H9 (cell line): ENCODE measurements at regions not wholly inside any gene's neighbourhood (a gene's known extent, or its start where the extent isn't known, plus 50 kb on each side); places are given as distances from the start of the nearest gene placed in this dataset.

Source experiments
- DNase-seq: peaks from one replicate; pipeline ENCODE4 v3.0.0-alpha.2; 2017
- H2AFZ ChIP-seq: one replicate; pipeline ENCODE4 v1.6.1; 2013; ENCODE audit warnings: mild to moderate bottlenecking, low read length, control low read depth, moderate library complexity
- H2AK5ac ChIP-seq: 2 replicates; pipeline ENCODE4 v1.6.1; 2013; ENCODE audit warnings: low read length, control low read depth, mixed read lengths; ENCODE audit not compliant: insufficient read length
- H2BK120ac ChIP-seq: one replicate; pipeline ENCODE4 v1.6.1; 2013; ENCODE audit warnings: low read depth, mild to moderate bottlenecking, low read length, control low read depth, inconsistent platforms; ENCODE audit not compliant: poor library complexity, severe bottlenecking
- H2BK12ac ChIP-seq: 2 replicates; pipeline ENCODE4 v1.6.1; 2013; ENCODE audit warnings: low read length, control low read depth, mixed read lengths, low read depth; ENCODE audit not compliant: insufficient read length
- H2BK15ac ChIP-seq: 2 replicates; pipeline ENCODE4 v1.6.1; 2013; ENCODE audit warnings: low read depth, low read length, control low read depth
- H2BK20ac ChIP-seq: one replicate; pipeline ENCODE4 v1.6.1; 2013; ENCODE audit warnings: low read depth, mild to moderate bottlenecking, low read length, control low read depth, inconsistent platforms; ENCODE audit not compliant: poor library complexity, severe bottlenecking
- H2BK5ac ChIP-seq: 2 replicates; pipeline ENCODE4 v1.6.1; 2013; ENCODE audit warnings: low read length, control low read depth, mixed read lengths; ENCODE audit not compliant: insufficient read length
- H3K14ac ChIP-seq: 2 replicates; pipeline ENCODE4 v1.6.1; 2013; ENCODE audit warnings: low read length, control low read depth; ENCODE audit not compliant: insufficient read depth
- H3K18ac ChIP-seq: 2 replicates; pipeline ENCODE4 v1.6.1; 2013; ENCODE audit warnings: low read depth, mild to moderate bottlenecking, mixed read lengths, low read length, control low read depth; ENCODE audit not compliant: insufficient read length
- H3K23ac ChIP-seq: 2 replicates; pipeline ENCODE4 v1.6.1; 2013; ENCODE audit warnings: low read length, control low read depth, mixed read lengths, low read depth; ENCODE audit not compliant: insufficient read length
- H3K23me2 ChIP-seq: 2 replicates; pipeline ENCODE4 v1.6.1; 2013; ENCODE audit warnings: low read depth, mild to moderate bottlenecking, mixed read lengths, low read length, control low read depth; ENCODE audit not compliant: insufficient read length, poor library complexity, severe bottlenecking
- H3K27ac ChIP-seq: 2 replicates; pipeline ENCODE4 v1.5.1; 2013; ENCODE audit warnings: low read length, control low read depth, mixed read lengths, low read depth; ENCODE audit not compliant: insufficient read length
- H3K27me3 ChIP-seq: 2 replicates; pipeline ENCODE4 v1.6.1; 2013; ENCODE audit warnings: low read length, control low read depth, inconsistent platforms; ENCODE audit not compliant: insufficient read depth
- H3K4ac ChIP-seq: 2 replicates; pipeline ENCODE4 v1.6.1; 2013; ENCODE audit warnings: low read depth, mild to moderate bottlenecking, control low read depth, inconsistent platforms, low read length, moderate library complexity
- H3K4me1 ChIP-seq: 2 replicates; pipeline ENCODE4 v1.6.1; 2013; ENCODE audit warnings: low read length, control low read depth, inconsistent platforms; ENCODE audit not compliant: insufficient read depth
- H3K4me2 ChIP-seq: 2 replicates; pipeline ENCODE4 v1.6.1; 2013; ENCODE audit warnings: low read length, control low read depth, mixed read lengths; ENCODE audit not compliant: insufficient read length, insufficient read depth
- H3K56ac ChIP-seq: 2 replicates; pipeline ENCODE4 v1.6.1; 2013; ENCODE audit warnings: low read depth, mild to moderate bottlenecking, mixed read lengths, low read length, control low read depth; ENCODE audit not compliant: insufficient read length
- H3K79me1 ChIP-seq: 2 replicates; pipeline ENCODE4 v1.6.1; 2013; ENCODE audit warnings: low read depth, mild to moderate bottlenecking, moderate library complexity, low read length, control low read depth, inconsistent platforms; ENCODE audit not compliant: insufficient read depth, poor library complexity, severe bottlenecking
- H3K79me2 ChIP-seq: 2 replicates; pipeline ENCODE4 v1.6.1; 2013; ENCODE audit warnings: low read length, control low read depth, inconsistent platforms; ENCODE audit not compliant: insufficient read depth
- H3K9ac ChIP-seq: 2 replicates; pipeline ENCODE4 v1.6.1; 2013; ENCODE audit warnings: low read length, control low read depth, mixed read lengths; ENCODE audit not compliant: insufficient read length; ENCODE audit errors: extremely low read depth
- H3K9me3 ChIP-seq: one replicate; pipeline ENCODE4 v1.6.1; 2013; ENCODE audit warnings: low read depth, low read length, inconsistent platforms; ENCODE audit not compliant: control insufficient read depth
- H3T11ph ChIP-seq: one replicate; pipeline ENCODE4 v1.6.1; 2013; ENCODE audit warnings: mild to moderate bottlenecking, low read length, control low read depth, inconsistent platforms
- H4K20me1 ChIP-seq: one replicate; pipeline ENCODE4 v1.6.1; 2013; ENCODE audit not compliant: control insufficient read depth, insufficient read length, insufficient read depth
- H4K5ac ChIP-seq: 2 replicates; pipeline ENCODE4 v1.6.1; 2013; ENCODE audit warnings: low read depth, mild to moderate bottlenecking, mixed read lengths, low read length, control low read depth; ENCODE audit not compliant: insufficient read length
- H4K8ac ChIP-seq: replicated peaks from 2 replicates; pipeline ENCODE4 v1.6.1; 2013; ENCODE audit warnings: low read length, control low read depth, mixed read lengths, low read depth; ENCODE audit not compliant: insufficient read length
- H4K91ac ChIP-seq: 2 replicates; pipeline ENCODE4 v1.6.1; 2013; ENCODE audit warnings: low read depth, mild to moderate bottlenecking, moderate library complexity, mixed read lengths, low read length, control low read depth; ENCODE audit not compliant: insufficient read length
- H3K27ac Mint-ChIP-seq, 3 experiments: 2 replicates in 2 of 3; 3 replicates in 1 of 3; pipeline ENCODE4 v1.8.0; 2020 to 2021; ENCODE audit warnings: mixed read lengths in 3 of 3, mild to moderate bottlenecking in 1 of 3, moderate library complexity in 1 of 3
- H3K27me3 Mint-ChIP-seq: 2 replicates; pipeline ENCODE4 v1.8.0; 2021; ENCODE audit warnings: low read depth, mild to moderate bottlenecking, moderate library complexity, mixed read lengths
- H3K36me3 Mint-ChIP-seq, 3 experiments: 2 replicates in 2 of 3; 3 replicates in 1 of 3; pipeline ENCODE4 v1.8.0; 2020 to 2021; ENCODE audit warnings: low read depth in 3 of 3, mixed read lengths in 3 of 3; ENCODE audit not compliant: insufficient read depth in 1 of 3
- H3K4me1 Mint-ChIP-seq, 2 experiments: 2 replicates each; pipeline ENCODE4 v1.8.0; 2020; ENCODE audit warnings: mixed read lengths in 2 of 2
- H3K4me3 Mint-ChIP-seq, 2 experiments: 2 replicates in 1 of 2; 3 replicates in 1 of 2; pipeline ENCODE4 v1.8.0; 2020 to 2021; ENCODE audit warnings: mild to moderate bottlenecking in 2 of 2, mixed read lengths in 2 of 2, moderate library complexity in 1 of 2
- H3K9me3 Mint-ChIP-seq, 2 experiments: 2 replicates in 1 of 2; 3 replicates in 1 of 2; pipeline ENCODE4 v1.8.0; 2020; ENCODE audit warnings: mild to moderate bottlenecking in 2 of 2, mixed read lengths in 2 of 2, moderate library complexity in 1 of 2
- CTCF ChIP-seq: fragments of 200-600 bp; sonication (generic); conservative IDR thresholded peaks from 3 replicates; pipeline ENCODE4 v1.8.0; 2021; ENCODE audit warnings: antibody characterized with exemption, mild to moderate bottlenecking
- WGBS: extraction: QIAGEN DNeasy Blood & Tissue Kit; methylation state at CpG from one replicate; pipeline ENCODE4 v1.1.7; 2013; ENCODE audit warnings: missing lambda C conversion rate, low lambda C conversion rate, mixed read lengths; ENCODE audit not compliant: insufficient read length; ENCODE audit errors: extremely low coverage; 5-methylcytosine and 5-hydroxymethylcytosine counted together

- Histone ChIP-seq H2AK5ac (no peak overlapping the region), H4K20me1 (no peaks in the 10 kb centered on the region), H3K27ac (no peak overlapping the region), H3K79me2 (no peaks in the 10 kb centered on the region), H3K79me1 (no peaks in the 10 kb centered on the region), H3K4ac (no peak overlapping the region), H2BK5ac (no peak overlapping the region), H4K8ac (no peak overlapping the region), H3K14ac (no peak overlapping the region), H4K5ac (no peak overlapping the region), H2BK120ac (no peak overlapping the region), H3K23me2 (no peaks in the 10 kb centered on the region), H3K4me1 (no peaks in the 10 kb centered on the region), H3K18ac (no peak overlapping the region), H4K91ac (no peak overlapping the region), H2BK15ac (no peak overlapping the region), H2BK12ac (no peak overlapping the region), H3K23ac (no peak overlapping the region), H3K9me3 (no peaks in the 10 kb centered on the region), H3K9ac (no peak overlapping the region), H3K4me2 (no peak overlapping the region), H3K56ac (no peak overlapping the region), H2AFZ (no peak overlapping the region), H2BK20ac (no peak overlapping the region), H3K27me3 (no peaks in the 10 kb centered on the region), H3T11ph (no peak overlapping the region)
- Mint-ChIP-seq H3K9me3 (peaks cover 23 to 26% of the 10 kb centered on the region in 2 experiments), H3K36me3 (peaks cover 3 to 18% (median 10%) of the 10 kb centered on the region in 3 experiments; a peak in 6 of 7 replicates), H3K4me1 (no peaks in the 10 kb centered on the region), H3K27ac (no peak overlapping the region), H3K27me3 (peaks cover 1% of the 10 kb centered on the region), H3K4me3 (no peak overlapping the region)
- DNase-seq: no peak
- no peak for TF ChIP-seq CTCF
- no CpG with 5 or more reads among the region's 2 CpGs for WGBS
Observed at GRCh38 chr7:73963252-73963822, 64.6 kb upstream of the ELN start.
